Uterus (tissue), 2 donors: ENCODE measurements at regions not wholly inside any gene's neighbourhood (a gene's known extent, or its start where the extent isn't known, plus 50 kb on each side); places are given as distances from the start of the nearest gene placed in this dataset.

ENCODE experiments used
- POLR2A ChIP-seq, 2 donors: fragments of 450-650 bp; IDR thresholded peaks; one replicate each; pipeline ENCODE4 v1.6.1; 2016; ENCODE audit warnings: antibody characterized with exemption in 2 of 2, mild to moderate bottlenecking in 1 of 2, moderate library complexity in 1 of 2
- TF ChIP-seq, protein P1 (sequence below), 4 experiments: fragments of 200-600 bp in 2 of 4; fragments of 450-650 bp in 2 of 4; sonication (generic) in 2 of 4; IDR thresholded peaks; one replicate each; pipeline ENCODE4 v1.5.1; 2016 to 2019; ENCODE audit warnings: antibody characterized with exemption in 4 of 4, mild to moderate bottlenecking in 2 of 4, moderate library complexity in 1 of 4

DNA sequence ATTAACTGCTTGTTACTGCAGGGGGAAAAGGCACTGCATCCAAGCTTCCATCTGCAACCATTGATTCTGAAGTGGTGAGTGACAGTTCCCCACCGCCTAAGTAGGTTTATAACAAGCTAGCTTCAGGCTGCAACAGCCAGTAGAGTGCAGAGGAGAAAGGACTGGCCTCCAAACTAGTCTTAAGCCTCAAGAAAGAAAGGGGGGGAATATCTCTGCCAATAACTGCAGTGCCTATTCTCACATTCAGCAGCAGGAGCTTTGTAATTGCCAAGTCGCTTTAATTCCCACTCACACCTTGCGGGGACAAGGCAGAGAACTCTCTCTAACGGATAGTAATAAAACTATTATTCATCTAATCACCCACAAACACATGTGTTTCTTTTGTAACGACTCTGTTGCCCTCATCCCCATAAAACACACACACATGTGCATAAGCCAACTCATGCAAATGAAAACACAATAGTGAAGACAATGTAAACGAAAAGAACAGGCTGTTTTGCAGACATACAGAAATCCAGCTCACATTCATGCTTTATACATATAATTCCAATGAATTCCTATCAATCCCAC is 1963.3 kb upstream of the PIK3C3 start:
- TF ChIP-seq, protein P1, sequence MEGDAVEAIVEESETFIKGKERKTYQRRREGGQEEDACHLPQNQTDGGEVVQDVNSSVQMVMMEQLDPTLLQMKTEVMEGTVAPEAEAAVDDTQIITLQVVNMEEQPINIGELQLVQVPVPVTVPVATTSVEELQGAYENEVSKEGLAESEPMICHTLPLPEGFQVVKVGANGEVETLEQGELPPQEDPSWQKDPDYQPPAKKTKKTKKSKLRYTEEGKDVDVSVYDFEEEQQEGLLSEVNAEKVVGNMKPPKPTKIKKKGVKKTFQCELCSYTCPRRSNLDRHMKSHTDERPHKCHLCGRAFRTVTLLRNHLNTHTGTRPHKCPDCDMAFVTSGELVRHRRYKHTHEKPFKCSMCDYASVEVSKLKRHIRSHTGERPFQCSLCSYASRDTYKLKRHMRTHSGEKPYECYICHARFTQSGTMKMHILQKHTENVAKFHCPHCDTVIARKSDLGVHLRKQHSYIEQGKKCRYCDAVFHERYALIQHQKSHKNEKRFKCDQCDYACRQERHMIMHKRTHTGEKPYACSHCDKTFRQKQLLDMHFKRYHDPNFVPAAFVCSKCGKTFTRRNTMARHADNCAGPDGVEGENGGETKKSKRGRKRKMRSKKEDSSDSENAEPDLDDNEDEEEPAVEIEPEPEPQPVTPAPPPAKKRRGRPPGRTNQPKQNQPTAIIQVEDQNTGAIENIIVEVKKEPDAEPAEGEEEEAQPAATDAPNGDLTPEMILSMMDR (IDR thresholded peaks at IDR 0.05): no peak
- no peak for TF ChIP-seq POLR2A (IDR thresholded peaks at IDR 0.05)
